Peyer's patch (tissue), 4 donors: ENCODE measurements at regions not wholly inside any gene's neighbourhood (a gene's known extent, or its start where the extent isn't known, plus 50 kb on each side); places are given as distances from the start of the nearest gene placed in this dataset.

Source experiments
- CTCF ChIP-seq, 6 experiments: fragments of 450-650 bp in 4 of 6; fragments of 200-600 bp in 2 of 6; sonication (generic) in 1 of 6; IDR thresholded peaks; one replicate each; pipeline ENCODE4 v1.5.1; 2017 to 2019; ENCODE audit warnings: antibody characterized with exemption in 6 of 6, mild to moderate bottlenecking in 3 of 6, moderate library complexity in 1 of 6
- POLR2A ChIP-seq, 2 donors: fragments of 450-650 bp; IDR thresholded peaks; one replicate each; pipeline ENCODE4 v1.5.1; 2017; ENCODE audit warnings: antibody characterized with exemption in 2 of 2, mild to moderate bottlenecking in 2 of 2, moderate library complexity in 2 of 2

- no peak for TF ChIP-seq POLR2A (IDR thresholded peaks at IDR 0.05)
- TF ChIP-seq CTCF (IDR thresholded peaks at IDR 0.05): no peak
These were observed 387.7 kb downstream of the TLR4 start for GRCh38 chr9:118091711-118092500.
